HepG2 (cell line): ENCODE measurements at regions not wholly inside any gene's neighbourhood (a gene's known extent, or its start where the extent isn't known, plus 50 kb on each side); places are given as distances from the start of the nearest gene placed in this dataset.

ENCODE experiments used
- BRCA1 ChIP-seq: sonication (generic); formaldehyde crosslinking; IDR thresholded peaks from 2 replicates; pipeline ENCODE4 v1.4.0; 2020; ENCODE audit warnings: missing genetic modification reagents
- ETV5 ChIP-seq: IDR thresholded peaks from 2 replicates; pipeline ENCODE4 v1.6.1; 2018; ENCODE audit warnings: missing biosample characterization, missing genetic modification reagents, inconsistent platforms, borderline replicate concordance
- GABPA ChIP-seq, 2 experiments: IDR thresholded peaks; 2 replicates each; pipeline ENCODE4 v1.6.1; 2011 to 2016; ENCODE audit warnings: low read depth in 2 of 2, low read length in 1 of 2, missing biosample characterization in 1 of 2, missing genetic modification characterization in 1 of 2
- IKZF4 ChIP-seq: sonication (generic); formaldehyde crosslinking; IDR thresholded peaks from 2 replicates; pipeline ENCODE4 v1.5.1; 2020; ENCODE audit warnings: borderline replicate concordance, mild to moderate bottlenecking, low read depth, missing genetic modification reagents; ENCODE audit errors: not compliant biosample characterization
- TCF7 ChIP-seq: sonication (generic); IDR thresholded peaks from 2 replicates; pipeline ENCODE4 v1.6.1; 2016; ENCODE audit warnings: antibody characterized with exemption, low read depth
- USF2 ChIP-seq, 2 experiments: sonication (generic) in 1 of 2; formaldehyde crosslinking in 1 of 2; IDR thresholded peaks; 2 replicates each; pipeline versions ENCODE4 v1.5.1 to v1.6.1; 2011 to 2020; ENCODE audit warnings: borderline replicate concordance in 1 of 2, low read depth in 1 of 2, low read length in 1 of 2, mild to moderate bottlenecking in 1 of 2, missing genetic modification reagents in 1 of 2, moderate library complexity in 1 of 2
- ZBTB26 ChIP-seq: IDR thresholded peaks from 2 replicates; pipeline ENCODE4 v1.6.1; 2016; ENCODE audit warnings: missing compliant biosample characterization, missing genetic modification reagents, borderline replicate concordance
- ZBTB33 ChIP-seq: sonication (generic); formaldehyde crosslinking; IDR thresholded peaks from 2 replicates; pipeline ENCODE4 v1.4.0; 2020; ENCODE audit warnings: missing genetic modification reagents
- ZBTB8A ChIP-seq: sonication (generic); formaldehyde crosslinking; IDR thresholded peaks from 2 replicates; pipeline ENCODE4 v1.4.0; 2020; ENCODE audit warnings: mild to moderate bottlenecking, low read depth, missing genetic modification reagents, borderline replicate concordance
- ZFX ChIP-seq: sonication (generic); formaldehyde crosslinking; IDR thresholded peaks from 2 replicates; pipeline ENCODE4 v1.4.0; 2020; ENCODE audit warnings: mild to moderate bottlenecking, low read depth, missing genetic modification reagents, moderate library complexity
- ZNF142 ChIP-seq: sonication (generic); formaldehyde crosslinking; IDR thresholded peaks from 2 replicates; pipeline ENCODE4 v1.4.0; 2020; ENCODE audit warnings: missing genetic modification reagents
- ZNF256 ChIP-seq: sonication (generic); formaldehyde crosslinking; conservative IDR thresholded peaks from 2 replicates; pipeline ENCODE4 v1.4.0; 2020; ENCODE audit warnings: missing genetic modification reagents
- ZNF816 ChIP-seq: sonication (generic); formaldehyde crosslinking; IDR thresholded peaks from 2 replicates; pipeline ENCODE4 v1.8.0; 2022; ENCODE audit warnings: missing genetic modification reagents, mild to moderate bottlenecking, borderline replicate concordance
- ZNF850 ChIP-seq: sonication (generic); formaldehyde crosslinking; conservative IDR thresholded peaks from 2 replicates; pipeline ENCODE4 v1.9.0; 2021; ENCODE audit warnings: mild to moderate bottlenecking, missing genetic modification reagents
- ZSCAN25 ChIP-seq: sonication (generic); formaldehyde crosslinking; IDR thresholded peaks from 2 replicates; pipeline ENCODE4 v1.8.0; 2022; ENCODE audit warnings: mild to moderate bottlenecking, missing genetic modification reagents

GRCh38 chr6:137811121-137811915 lies 55.7 kb upstream of the TNFAIP3 start (continued):
- TF ChIP-seq ZSCAN25 (CRISPR knock-in tag) (peak; percentile 60), TCF7 (0 out of 2 replicates have a peak, but pooled peaks have one; percentile 48), ZNF816 (CRISPR knock-in tag) (peak; percentile 86; the same call in 1 of the 2 replicates), BRCA1 (CRISPR knock-in tag) (peak; percentile 63; the same call in 1 of the 2 replicates), ZBTB33 (CRISPR knock-in tag) (peak; percentile 65; the same call in 1 of the 2 replicates), ZNF256 (CRISPR knock-in tag) (0 out of 2 replicates have a peak, but pooled peaks have one; percentile 56), ZFX (CRISPR knock-in tag) (peak; percentile 35; the same call in 1 of the 2 replicates), GABPA (IDR thresholded peaks at IDR 0.05; ENCODE audit: low read depth, low read length) (no peak), GABPA (CRISPR knock-in tag; IDR thresholded peaks at IDR 0.05; ENCODE audit: low read depth) (peak; percentile 71), ZBTB8A (CRISPR knock-in tag) (no peak), USF2 (IDR thresholded peaks at IDR 0.05; ENCODE audit: low read depth, low read length) (0 out of 2 replicates have a peak, but pooled peaks have one; percentile 20), USF2 (CRISPR knock-in tag; IDR thresholded peaks at IDR 0.05; ENCODE audit: borderline replicate concordance) (peak; percentile 76; the same call in 1 of the 2 replicates), ZBTB26 (CRISPR knock-in tag) (peak; percentile 79; the same call in 1 of the 2 replicates), ZNF850 (CRISPR knock-in tag) (no peak), IKZF4 (no peak), ZNF142 (CRISPR knock-in tag) (0 out of 2 replicates have a peak, but pooled peaks have one; percentile 30), ETV5 (CRISPR knock-in tag) (peak; percentile 97)
